Activated T-cell treated with anti-CD3 and anti-CD28 coated beads, Interleukin-2, amount 50 U/mL, for 4 hours (primary cell): ENCODE measurements at regions not wholly inside any gene's neighbourhood (a gene's known extent, or its start where the extent isn't known, plus 50 kb on each side); places are given as distances from the start of the nearest gene placed in this dataset.
"Not testable (repeated sequence)": the region's sequence is repeated elsewhere in the genome, so short reads cannot be mapped to it uniquely, and the experiment has no call there.

Experiments used
- ATAC-seq, 2 donors: fragments of 200-7000 bp; cut with Tn5 transposase; one replicate each; pipeline ENCODE4 v1.10.0; 2021
- DNase-seq: peaks from one replicate; pipeline ENCODE4 v3.0.0-alpha.2; 2020
- H3K27me3 Mint-ChIP-seq: one replicate; pipeline ENCODE4 v1.8.0; 2021; ENCODE audit warnings: low read depth, mixed read lengths
- H3K36me3 Mint-ChIP-seq: one replicate; pipeline ENCODE4 v1.8.0; 2022; ENCODE audit warnings: mixed read lengths; ENCODE audit not compliant: insufficient read depth
- H3K4me1 Mint-ChIP-seq: one replicate; pipeline ENCODE4 v1.8.0; 2021; ENCODE audit warnings: low read depth, mixed read lengths
- H3K4me3 Mint-ChIP-seq: one replicate; pipeline ENCODE4 v1.8.0; 2021; ENCODE audit warnings: mild to moderate bottlenecking, moderate library complexity, mixed read lengths
- H3K9me3 Mint-ChIP-seq: one replicate; pipeline ENCODE4 v1.8.0; 2021; ENCODE audit warnings: mixed read lengths

GRCh38 chr4:114223580-114223979 is 244.1 kb upstream of the ARSJ start:
- H3K4me3 Mint-ChIP-seq, result no peak overlapping the region
- ATAC-seq, result no peak
- H3K4me1 Mint-ChIP-seq, result no peaks in the 10 kb centered on the region
- DNase-seq, result no peak
- no peaks in the 10 kb centered on the region for H3K9me3 Mint-ChIP-seq
- H3K27me3 Mint-ChIP-seq, result no peaks in the 10 kb centered on the region
- H3K36me3 Mint-ChIP-seq, result no peaks in the 10 kb centered on the region

- ATAC-seq, result no peak
- no peaks in the 10 kb centered on the region for H3K36me3 Mint-ChIP-seq
Observed at GRCh38 chr4:114225436-114225835, 246.0 kb upstream of the ARSJ start.

GRCh38 chr4:114226179-114226578 is 246.7 kb upstream of the ARSJ start:
- Mint-ChIP-seq H3K27me3 (no peaks in the 10 kb centered on the region), H3K4me3 (no peak overlapping the region), H3K36me3 (no peaks in the 10 kb centered on the region), H3K4me1 (no peaks in the 10 kb centered on the region), H3K9me3 (no peaks in the 10 kb centered on the region)
- no peak for DNase-seq
- ATAC-seq, result no peak

More at GRCh38 chr4:114225436-114225835, 246.0 kb upstream of the ARSJ start:
- Mint-ChIP-seq H3K9me3 (no peaks in the 10 kb centered on the region), H3K4me1 (no peaks in the 10 kb centered on the region), H3K4me3 (no peak overlapping the region), H3K27me3 (no peaks in the 10 kb centered on the region)
- no peak for DNase-seq

- H3K9me3 Mint-ChIP-seq, result no peaks in the 10 kb centered on the region
- no peaks in the 10 kb centered on the region for H3K27me3 Mint-ChIP-seq
- H3K36me3 Mint-ChIP-seq, result no peaks in the 10 kb centered on the region
- H3K4me1 Mint-ChIP-seq, result no peaks in the 10 kb centered on the region
- DNase-seq (no peak), ATAC-seq (no peak)
- no peak overlapping the region for H3K4me3 Mint-ChIP-seq
Observed at GRCh38 chr4:114226968-114227760, 247.7 kb upstream of the ARSJ start.

GRCh38 chr4:114229706-114230105 is 250.3 kb upstream of the ARSJ start:
- Mint-ChIP-seq H3K9me3 (no peaks in the 10 kb centered on the region), H3K4me1 (no peaks in the 10 kb centered on the region), H3K36me3 (no peaks in the 10 kb centered on the region), H3K4me3 (no peak overlapping the region), H3K27me3 (peaks cover 3% of the 10 kb centered on the region)
- no peak for ATAC-seq
- DNase-seq, result no peak

- Mint-ChIP-seq H3K4me1 (no peaks in the 10 kb centered on the region), H3K27me3 (peaks cover 3% of the 10 kb centered on the region), H3K4me3 (no peak overlapping the region), H3K36me3 (no peaks in the 10 kb centered on the region), H3K9me3 (no peaks in the 10 kb centered on the region)
- ATAC-seq (no peak), DNase-seq (no peak)
Observed at GRCh38 chr4:114236171-114236769, 256.8 kb upstream of the ARSJ start.

- H3K9me3 Mint-ChIP-seq, result no peaks in the 10 kb centered on the region
- H3K4me3 Mint-ChIP-seq, result no peak overlapping the region
- H3K4me1 Mint-ChIP-seq, result no peaks in the 10 kb centered on the region
- ATAC-seq (no peak), DNase-seq (no peak)
- H3K36me3 Mint-ChIP-seq, result no peaks in the 10 kb centered on the region
- no peaks in the 10 kb centered on the region for H3K27me3 Mint-ChIP-seq
Observed at GRCh38 chr4:114237997-114238396, 258.6 kb upstream of the ARSJ start.

- H3K4me1 Mint-ChIP-seq, result no peaks in the 10 kb centered on the region
- H3K36me3 Mint-ChIP-seq, result no peaks in the 10 kb centered on the region
- H3K9me3 Mint-ChIP-seq, result peaks cover 5% of the 10 kb centered on the region
- DNase-seq, result no peak
- H3K27me3 Mint-ChIP-seq, result peaks cover 5% of the 10 kb centered on the region
- no peak overlapping the region for H3K4me3 Mint-ChIP-seq
- no peak for ATAC-seq
Observed at GRCh38 chr4:114249561-114249960, 270.1 kb upstream of the ARSJ start.

- H3K4me1 Mint-ChIP-seq, result no peaks in the 10 kb centered on the region
- no peak overlapping the region for H3K4me3 Mint-ChIP-seq
- peaks cover 4% of the 10 kb centered on the region for H3K27me3 Mint-ChIP-seq
- DNase-seq, result no peak
- no peaks in the 10 kb centered on the region for H3K36me3 Mint-ChIP-seq
- no peak for ATAC-seq
- H3K9me3 Mint-ChIP-seq, result peaks cover 6% of the 10 kb centered on the region
Observed at GRCh38 chr4:114249976-114250375, 270.5 kb upstream of the ARSJ start.

GRCh38 chr4:114250439-114250891 is 271.0 kb upstream of the ARSJ start:
- Mint-ChIP-seq H3K4me3 (no peak overlapping the region), H3K4me1 (no peaks in the 10 kb centered on the region), H3K9me3 (peaks cover 6% of the 10 kb centered on the region), H3K36me3 (no peaks in the 10 kb centered on the region), H3K27me3 (peaks cover 4% of the 10 kb centered on the region)
- DNase-seq (no peak), ATAC-seq (no peak)

- ATAC-seq, result no peak
- Mint-ChIP-seq H3K9me3 (peaks cover 6% of the 10 kb centered on the region), H3K4me1 (no peaks in the 10 kb centered on the region), H3K36me3 (no peaks in the 10 kb centered on the region), H3K27me3 (peaks cover 4% of the 10 kb centered on the region), H3K4me3 (no peak overlapping the region)
- no peak for DNase-seq
Observed at GRCh38 chr4:114251020-114251419, 271.6 kb upstream of the ARSJ start.

- peaks cover 6% of the 10 kb centered on the region for H3K9me3 Mint-ChIP-seq
- DNase-seq (no peak), ATAC-seq (no peak)
- H3K4me3 Mint-ChIP-seq, result no peak overlapping the region
- H3K4me1 Mint-ChIP-seq, result no peaks in the 10 kb centered on the region
- no peaks in the 10 kb centered on the region for H3K36me3 Mint-ChIP-seq
- H3K27me3 Mint-ChIP-seq, result peaks cover 4% of the 10 kb centered on the region
Observed at GRCh38 chr4:114252499-114252898, 273.1 kb upstream of the ARSJ start.

GRCh38 chr4:114257501-114257900 is 278.1 kb upstream of the ARSJ start:
- H3K4me3 Mint-ChIP-seq, result no peak overlapping the region
- no peaks in the 10 kb centered on the region for H3K36me3 Mint-ChIP-seq
- no peaks in the 10 kb centered on the region for H3K4me1 Mint-ChIP-seq
- ATAC-seq (no peak), DNase-seq (no peak)
- H3K9me3 Mint-ChIP-seq, result peaks cover 6% of the 10 kb centered on the region
- no peaks in the 10 kb centered on the region for H3K27me3 Mint-ChIP-seq

GRCh38 chr4:114262421-114262820 is 283.0 kb upstream of the ARSJ start:
- not testable (repeated sequence) for H3K27me3 Mint-ChIP-seq, ATAC-seq, H3K9me3 Mint-ChIP-seq, H3K4me1 Mint-ChIP-seq, DNase-seq, H3K36me3 Mint-ChIP-seq, H3K4me3 Mint-ChIP-seq

GRCh38 chr4:114263233-114263632 is 283.8 kb upstream of the ARSJ start:
- ATAC-seq, result no peak

More at GRCh38 chr4:114263233-114263632, 283.8 kb upstream of the ARSJ start:
- no peaks in the 10 kb centered on the region for H3K27me3 Mint-ChIP-seq
- no peak overlapping the region for H3K4me3 Mint-ChIP-seq
- no peaks in the 10 kb centered on the region for H3K36me3 Mint-ChIP-seq
- no peak for DNase-seq
- H3K9me3 Mint-ChIP-seq, result no peaks in the 10 kb centered on the region
- no peaks in the 10 kb centered on the region for H3K4me1 Mint-ChIP-seq
